ENCODE measurements at regions not wholly inside any gene's neighbourhood (a gene's known extent, or its start where the extent isn't known, plus 50 kb on each side); places are given as distances from the start of the nearest gene placed in this dataset.

DNA sequence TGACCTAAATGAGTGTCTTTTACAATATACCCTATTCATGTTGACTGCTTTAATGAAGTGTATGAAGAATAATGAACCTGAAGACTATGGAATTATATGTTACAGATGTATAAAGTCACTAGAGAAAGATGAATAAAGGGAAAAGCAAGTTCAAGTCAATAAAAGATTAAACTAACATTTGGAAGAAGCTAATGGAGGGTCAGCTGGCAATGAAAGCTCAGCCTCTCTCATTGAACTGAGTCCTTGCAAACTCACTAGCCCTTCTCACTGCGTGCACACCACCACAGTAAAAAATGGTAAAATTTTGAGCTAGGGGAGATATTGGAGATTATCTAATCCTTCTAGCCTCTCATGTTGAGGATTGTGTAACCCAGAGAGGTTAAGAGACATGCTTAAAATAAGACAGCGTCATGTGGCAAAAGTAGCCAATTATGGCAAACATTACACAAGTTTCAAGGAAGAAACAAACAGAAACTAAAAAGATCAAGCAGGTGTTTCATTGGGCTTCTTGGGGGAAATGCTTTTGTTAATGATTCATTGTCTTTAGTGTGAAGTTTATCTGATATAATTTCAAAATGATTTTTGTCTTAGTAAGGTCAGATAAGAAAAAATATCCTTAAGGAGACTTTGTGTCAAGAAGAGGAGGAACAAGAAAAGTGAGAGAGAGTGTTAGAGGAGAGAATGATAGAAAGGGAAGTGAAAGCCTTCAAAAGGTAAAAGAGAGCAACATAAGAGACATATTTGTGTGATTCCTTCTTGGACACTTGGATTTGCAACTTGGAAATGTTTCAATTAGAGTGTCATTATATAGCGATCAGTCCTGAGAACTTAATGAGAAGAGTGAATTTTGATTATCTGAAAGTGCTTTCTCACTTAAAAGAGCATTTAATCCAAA, 893.7 kb upstream of the FAM98A start:
- DNase-seq: no peak

DNA sequence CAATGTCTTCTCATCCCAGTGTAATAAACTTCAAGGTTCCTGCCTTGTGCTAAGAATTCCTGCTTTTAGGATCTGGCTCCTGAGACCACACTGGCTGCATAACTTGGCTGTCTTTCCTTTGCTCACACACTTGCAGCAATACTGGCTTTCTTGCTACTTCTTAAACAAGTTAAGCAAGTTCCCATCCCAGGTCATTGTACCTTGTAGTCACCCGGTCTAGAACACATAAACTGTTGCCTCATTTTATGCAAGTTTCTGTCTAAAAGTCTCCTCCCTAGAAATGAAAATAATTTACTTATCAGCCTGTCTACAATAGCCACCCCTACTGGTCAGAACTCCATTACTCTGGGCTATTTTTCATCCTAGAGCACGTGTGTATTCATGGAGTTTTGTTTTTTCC, 887.9 kb upstream of the FAM98A start:
- DNase-seq: no peak

DNA sequence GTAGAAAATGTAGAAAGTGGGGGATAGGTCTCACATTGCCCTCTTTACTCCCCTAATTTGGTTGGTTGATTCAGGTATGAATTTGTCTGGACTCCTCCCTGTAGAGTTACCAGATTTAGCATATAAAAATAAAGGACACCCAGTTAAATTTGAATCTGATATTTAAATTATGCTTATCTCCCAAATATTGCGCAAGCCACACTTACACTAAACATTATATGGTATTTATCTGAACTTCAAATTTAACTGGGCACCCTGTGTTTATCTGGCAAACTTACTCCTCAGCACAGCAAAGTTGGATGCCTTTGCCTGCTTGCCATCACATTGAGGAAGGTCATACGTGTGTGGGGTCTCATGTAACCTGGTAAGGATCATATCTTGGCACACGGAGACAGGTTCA, 882.4 kb upstream of the FAM98A start:
- DNase-seq: no peak

DNA sequence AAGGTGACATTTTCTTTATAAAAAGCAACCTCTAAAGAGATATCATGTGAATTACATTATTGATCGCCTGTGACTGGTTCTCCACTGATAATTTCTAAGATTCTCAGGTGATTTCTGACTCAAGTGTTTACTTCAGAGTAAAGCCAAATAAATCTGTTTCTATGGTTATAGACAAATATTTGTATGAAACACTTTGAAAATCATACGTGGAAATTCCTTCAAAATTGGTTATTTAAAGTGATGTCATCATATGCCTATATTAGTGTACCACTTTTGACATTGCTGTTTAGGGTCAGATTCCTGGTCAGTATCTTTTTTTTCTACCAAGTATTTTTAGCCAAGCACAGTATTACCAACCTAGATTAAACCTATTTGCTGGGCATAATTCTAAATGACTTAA, 881.3 kb upstream of the FAM98A start:
- no peak for DNase-seq

DNA sequence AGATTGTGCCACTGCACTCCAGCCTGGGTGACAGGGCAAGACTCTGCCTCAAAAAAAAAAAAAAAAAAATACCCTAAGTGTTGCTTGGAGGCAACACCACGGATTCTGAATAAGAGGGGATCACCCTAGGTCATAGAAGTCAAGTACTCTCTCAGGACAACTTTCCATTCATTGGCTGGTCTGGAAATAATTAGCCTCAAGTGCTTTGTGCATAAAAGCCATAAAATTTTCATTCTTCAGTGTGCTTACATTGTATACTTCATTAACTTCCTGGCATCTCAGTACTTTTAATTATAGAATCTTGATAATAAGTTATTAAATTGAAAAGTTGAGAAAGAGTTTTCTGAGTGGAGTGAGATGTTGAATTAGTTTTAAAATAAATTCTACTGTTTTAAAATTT, 876.1 kb upstream of the FAM98A start:
- no peak for DNase-seq

DNA sequence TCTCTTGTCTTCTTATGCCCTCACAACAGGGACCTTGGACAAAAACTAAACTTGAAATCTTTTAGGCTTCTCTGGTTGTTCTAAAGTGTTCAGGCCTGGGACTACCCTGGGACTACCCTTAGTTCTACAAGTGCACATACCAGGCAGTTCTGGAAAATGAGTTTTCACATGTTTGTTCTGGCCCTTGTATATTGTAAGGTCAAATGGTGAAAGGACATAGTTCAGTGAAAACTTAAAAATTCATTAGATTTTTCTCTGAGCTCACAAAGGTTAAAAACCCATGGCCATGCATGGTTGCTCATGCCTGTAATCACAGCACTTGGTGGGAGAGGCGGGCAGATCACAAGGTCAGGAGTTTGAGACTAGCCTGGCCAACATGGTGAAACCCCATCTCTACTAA, 875.5 kb upstream of the FAM98A start:
- DNase-seq: no peak

DNA sequence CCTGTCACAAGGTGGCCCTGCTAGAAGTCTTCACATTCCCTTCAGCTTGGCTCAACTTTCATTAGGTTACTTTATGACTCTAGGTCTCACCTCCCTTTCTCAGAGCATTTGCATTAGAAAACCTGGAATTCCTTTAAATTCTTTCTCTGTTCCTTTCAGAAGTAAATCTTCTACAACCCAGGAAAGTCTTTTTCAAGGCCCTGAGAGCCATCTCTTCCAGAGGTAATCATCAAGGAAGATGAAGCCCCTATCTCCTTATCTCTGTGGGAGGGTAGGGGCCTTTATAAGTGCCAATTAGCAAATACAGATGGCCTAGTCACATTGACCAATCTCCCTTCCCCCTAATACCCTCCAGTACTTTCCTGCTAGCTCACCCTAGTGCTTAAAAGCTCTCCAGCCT, 848.0 kb upstream of the FAM98A start:
- DNase-seq: no peak

DNA sequence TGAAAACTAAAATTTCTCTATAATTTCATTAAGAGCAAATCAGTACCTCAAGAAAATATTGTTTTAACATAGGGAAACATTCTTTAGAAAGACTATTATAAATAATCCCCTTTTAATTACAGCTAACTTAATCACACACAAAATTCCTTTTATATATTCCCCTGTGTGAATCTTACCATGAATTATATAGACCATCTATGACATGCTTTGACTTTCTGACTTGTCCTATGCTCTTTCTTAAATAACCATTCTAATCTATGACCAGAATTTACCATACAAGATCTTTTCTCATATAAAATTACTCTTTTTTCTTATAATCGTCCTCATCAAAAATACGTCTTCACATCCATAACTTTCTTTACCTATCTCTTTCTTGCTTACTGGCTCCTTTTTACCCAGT, 824.2 kb upstream of the FAM98A start:
- DNase-seq: no peak

DNA sequence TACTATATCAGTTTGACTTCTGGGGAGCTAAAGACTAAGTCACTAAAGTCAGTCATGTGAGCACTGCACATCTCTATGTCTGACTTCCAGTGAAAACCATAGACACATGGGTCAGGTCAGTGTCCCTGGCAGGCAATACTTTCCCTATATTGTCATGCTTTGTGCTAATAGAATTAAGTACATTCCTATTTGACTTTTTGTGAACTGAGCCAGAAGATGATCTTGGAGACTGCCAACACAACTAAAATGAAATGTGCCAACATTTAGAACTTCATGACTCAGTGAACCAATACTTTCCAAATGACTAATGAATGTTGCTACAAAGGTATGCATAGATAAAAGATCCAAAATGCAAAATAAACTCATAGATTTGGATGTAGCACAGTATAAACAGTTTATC, 820.8 kb upstream of the FAM98A start:
- no peak for DNase-seq

DNA sequence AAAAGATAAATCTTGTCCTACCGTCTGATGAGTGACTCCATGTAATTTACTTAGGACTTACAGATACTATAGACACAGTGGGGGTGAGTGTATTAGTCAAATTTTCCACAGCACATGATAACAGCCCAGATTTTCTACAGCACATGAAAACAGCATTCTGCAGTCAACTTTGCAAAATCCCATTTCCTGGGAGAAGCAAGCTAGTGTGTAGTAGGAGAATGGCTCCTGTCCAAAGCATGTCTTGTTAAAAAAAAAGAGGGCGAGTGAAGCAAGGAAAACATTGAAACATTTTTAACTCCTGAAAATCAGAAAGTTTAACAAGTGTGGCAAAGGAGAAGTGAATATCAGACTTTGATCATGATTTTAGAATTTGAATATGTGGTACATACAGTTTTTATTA, 817.8 kb upstream of the FAM98A start:
- no peak for DNase-seq

DNA sequence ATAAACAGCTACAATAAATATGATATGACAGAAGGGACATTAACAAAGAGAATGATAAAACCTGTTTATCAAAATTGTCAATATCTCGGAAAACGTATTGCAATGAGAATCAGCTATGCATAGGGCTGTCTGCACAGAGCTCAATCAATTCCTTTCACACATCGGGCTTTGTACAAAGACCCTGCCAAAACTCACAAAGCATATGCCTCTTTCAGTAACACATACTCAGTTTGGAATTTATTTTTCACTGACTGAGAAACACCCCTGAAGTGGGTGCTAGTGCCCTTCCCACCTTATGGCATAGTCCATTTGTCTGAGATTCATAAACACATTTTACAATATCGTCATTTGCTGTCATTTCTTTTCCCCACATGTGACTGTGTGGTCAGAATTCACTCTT, 815.8 kb upstream of the FAM98A start:
- DNase-seq: no peak

DNA sequence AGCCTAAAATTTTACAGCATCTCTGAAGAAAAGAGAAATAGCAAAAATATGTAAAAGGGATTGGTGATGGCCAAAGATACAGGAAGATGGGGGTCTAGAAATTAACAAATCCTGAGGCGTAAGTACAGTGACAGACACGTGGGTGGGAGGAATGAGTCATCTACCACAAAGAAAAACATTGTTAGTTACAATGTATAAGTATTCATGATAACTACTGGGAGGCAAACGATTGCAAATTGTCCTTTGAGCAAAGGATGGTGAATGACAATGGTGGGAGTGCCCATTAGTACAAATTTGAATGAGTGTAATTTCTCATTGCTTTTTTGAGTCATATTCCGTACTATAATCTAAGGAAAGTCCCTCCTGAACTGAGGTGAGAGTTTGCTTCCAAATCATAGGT, 809.0 kb upstream of the FAM98A start:
- no peak for DNase-seq

DNA sequence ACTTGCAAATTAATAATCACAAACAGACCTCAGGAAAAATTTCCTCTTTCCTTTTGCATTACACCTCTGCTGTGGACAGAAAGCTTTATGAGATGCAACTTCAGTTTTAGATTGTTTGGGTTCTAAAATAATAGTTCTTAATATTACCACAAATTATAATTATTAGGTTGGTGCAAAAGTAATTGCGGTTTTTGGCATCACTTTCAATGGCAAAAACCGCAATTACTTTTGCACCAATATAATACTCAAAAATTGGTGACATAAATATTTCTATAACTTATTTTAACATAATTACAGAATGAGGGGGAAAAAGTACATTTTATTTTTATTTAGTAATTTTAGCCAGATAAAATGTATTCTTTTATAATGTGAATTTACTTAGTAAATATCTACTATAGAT, 804.4 kb upstream of the FAM98A start:
- no peak for DNase-seq

DNA sequence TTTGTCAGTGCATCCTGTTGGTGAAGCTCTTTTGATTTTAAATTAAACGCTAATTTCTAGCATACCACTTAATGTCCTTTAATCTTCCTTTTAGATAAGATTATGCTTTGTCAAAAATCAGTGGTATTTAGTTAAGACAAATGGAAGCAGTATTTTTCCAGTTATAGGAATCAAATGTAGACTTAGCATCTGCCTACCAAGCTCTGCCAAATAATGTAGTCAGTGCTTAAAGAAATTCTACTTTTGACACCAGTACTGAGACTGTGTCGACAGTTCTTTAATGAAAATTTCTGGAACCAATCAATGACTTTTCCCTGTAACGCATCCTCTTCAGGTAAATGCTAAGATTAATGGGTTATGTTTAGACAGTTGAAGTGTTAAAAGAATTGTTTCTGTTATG, 803.3 kb upstream of the FAM98A start:
- no peak for DNase-seq

DNA sequence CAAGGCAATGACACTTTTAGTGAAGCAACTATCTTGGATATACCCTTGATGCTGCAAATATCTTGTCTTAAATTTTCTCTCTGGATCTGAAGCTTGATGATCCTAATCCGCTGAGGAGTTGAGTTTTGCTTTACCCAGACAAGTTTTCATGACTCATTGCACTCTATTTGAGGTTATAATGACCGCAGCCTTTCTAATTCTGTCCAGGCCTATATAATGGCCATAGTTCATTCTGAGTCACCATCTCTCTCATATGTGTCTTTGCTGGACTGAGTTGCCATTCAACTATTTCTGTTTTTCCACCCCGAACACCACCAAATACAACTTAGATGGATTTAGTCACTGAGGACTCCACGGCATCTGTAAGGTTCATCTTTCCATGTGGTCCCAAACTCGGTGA, 802.1 kb upstream of the FAM98A start:
- DNase-seq: no peak

DNA sequence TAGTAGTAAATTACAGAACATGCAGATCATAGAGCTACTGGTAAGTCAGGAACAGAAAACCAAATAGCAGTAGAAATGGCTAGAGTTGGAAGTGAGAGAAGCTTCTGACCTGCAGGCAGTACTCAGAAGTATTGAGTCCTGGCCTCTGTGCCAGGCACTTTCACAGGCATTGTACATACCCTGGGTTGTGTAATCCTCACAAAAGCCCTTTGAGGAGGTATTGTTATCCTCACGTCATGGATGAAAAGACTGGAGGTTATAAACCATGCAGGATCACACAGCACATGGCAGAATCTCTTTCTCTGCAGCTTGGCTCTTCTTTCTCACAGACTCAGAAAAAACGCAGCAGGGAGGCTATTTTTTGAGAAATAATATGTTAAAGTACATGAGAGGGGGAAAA, 789.3 kb upstream of the FAM98A start:
- no peak for DNase-seq

DNA sequence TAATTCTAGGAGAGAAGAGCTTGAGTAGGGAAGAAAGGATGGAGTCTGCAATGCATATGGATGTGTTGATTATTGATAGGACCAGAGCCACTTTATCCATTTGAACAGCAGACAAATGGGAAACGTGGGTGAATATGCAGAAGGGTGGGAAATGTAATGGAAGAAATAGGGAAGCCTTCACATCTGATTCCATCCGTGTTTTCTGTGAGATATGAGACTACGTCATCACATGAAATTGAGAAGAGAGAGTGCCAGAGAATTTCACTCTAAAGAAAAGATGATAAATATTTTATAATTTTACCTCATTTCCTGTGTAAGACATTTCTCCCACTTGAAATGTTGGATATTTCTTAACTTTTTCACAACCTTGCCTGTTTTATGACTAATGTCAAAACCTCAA, 788.4 kb upstream of the FAM98A start:
- DNase-seq: no peak

DNA sequence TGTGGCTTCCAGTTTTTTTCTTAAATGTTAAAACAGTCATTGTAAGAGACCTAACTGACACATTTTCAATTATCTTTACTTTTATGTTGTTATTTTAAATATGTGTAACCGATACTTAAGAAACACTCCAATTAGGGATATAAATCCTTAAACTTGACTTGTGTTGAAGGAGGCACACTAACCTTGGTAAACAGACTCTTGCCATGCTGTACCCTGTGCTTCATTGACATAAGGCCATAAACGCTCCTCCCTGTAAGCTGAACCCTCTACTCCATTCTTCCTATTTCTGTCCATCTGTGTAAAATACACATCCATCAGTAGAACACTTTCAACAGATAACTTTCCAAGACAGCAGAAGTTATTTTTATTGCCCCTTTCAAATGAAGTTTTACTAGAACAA, 780.5 kb upstream of the FAM98A start:
- DNase-seq: no peak

DNA sequence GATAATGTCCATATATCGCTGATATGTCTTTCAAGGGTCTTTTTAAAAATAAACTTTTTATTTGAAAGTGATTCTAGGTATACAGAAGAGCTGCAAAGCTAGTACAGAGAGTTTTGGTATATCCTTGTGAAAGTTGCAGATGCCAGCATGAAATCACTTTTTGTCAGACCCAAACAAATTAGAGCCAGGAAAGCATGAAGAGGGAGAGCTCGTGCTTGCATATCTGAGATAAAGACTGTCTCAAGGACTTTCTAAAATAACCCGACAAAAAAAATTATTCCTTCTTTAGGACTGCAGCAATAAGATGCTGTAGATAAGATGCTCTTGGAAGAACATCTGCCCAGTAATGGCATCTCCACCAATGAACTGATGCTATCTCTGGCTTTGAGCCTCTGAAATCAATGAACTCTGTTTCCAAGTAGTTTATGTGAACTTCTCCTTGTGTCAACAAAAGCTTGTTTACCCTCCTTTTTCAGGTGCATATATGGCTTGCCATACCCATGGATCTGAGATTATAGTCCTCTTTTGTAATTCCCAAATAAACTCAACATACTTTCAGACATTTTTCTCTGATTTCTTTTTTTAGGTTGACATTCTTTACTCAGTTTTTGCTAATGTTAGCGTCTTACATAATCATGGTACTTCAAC, 774.6 kb upstream of the FAM98A start:
- DNase-seq: no peak

DNA sequence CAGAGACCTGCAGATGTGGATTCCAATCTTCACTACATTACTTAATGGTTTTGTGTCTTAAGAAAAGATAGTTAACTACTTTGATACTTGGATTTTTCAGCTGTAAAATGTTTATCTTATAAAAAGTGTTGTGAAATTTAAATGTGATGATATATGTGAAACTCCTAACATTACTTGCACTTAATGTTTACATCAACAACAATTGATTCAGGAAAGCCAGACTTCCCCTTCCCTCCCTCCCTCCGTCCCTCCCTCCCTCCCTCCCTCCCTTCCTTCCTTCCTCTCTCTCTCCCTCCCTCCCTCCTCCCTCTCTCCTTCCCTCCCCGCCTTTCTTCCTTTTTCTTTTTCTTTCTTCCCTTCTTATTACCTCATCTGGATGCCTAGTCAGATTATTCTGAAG, 773.9 kb upstream of the FAM98A start:
- no peak for DNase-seq

DNA sequence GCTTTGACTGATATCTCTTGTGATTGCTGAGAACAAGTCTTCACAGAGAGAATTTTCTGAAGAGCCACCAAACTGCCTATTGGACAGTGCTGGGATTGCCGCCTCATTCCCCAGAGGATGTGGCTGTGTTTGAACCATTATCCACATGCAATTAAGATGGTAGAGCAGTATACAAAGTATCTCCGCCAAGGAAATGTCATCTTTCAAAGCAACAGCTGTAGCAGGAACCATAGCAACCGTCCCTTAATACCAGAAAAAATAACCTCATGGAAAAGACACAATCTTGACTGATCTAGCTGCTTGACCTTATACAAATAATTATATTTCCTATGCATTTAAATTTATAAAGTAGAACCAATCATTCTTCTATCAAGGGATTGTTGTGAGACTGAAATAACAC, 772.6 kb upstream of the FAM98A start:
- DNase-seq: no peak

DNA sequence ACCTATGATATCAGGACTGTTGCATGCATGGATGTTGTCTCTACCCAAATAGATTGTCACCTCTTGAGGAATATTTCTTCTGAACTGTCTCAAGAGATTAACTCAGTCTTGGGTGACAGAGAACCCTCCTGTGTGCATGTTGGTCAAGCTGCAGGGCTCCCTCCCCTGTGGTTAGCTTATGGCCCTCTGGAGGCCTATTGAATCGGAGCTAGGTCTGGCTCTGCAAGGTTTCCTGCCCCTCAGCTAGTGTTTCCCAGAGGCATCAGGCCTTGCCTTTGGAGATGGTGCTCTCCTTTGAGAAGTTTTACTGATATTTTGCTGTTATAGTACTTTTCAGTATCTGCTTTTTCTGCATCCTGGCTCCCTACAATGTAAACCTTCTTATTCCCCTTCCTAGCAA, 769.2 kb upstream of the FAM98A start:
- DNase-seq: no peak

DNA sequence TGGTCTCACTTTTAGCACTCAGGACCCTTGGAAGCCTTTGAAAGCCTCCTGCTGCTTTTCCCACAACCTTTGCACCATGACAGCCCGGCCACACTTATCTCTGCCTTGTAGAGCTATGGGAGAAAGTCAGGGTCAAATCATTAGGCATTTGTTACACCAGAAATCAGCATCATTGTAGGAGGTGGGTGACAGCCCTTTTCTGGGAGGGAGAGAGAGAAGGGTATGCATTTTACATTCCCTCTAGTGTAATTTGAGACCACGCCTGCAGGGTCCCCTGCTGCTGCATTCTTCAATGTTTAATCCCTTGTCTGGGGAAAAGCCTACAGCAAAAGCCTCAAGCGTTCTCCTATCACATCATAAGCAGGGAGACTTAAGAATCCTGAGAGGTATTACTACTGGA, 766.8 kb upstream of the FAM98A start:
- no peak for DNase-seq

DNA sequence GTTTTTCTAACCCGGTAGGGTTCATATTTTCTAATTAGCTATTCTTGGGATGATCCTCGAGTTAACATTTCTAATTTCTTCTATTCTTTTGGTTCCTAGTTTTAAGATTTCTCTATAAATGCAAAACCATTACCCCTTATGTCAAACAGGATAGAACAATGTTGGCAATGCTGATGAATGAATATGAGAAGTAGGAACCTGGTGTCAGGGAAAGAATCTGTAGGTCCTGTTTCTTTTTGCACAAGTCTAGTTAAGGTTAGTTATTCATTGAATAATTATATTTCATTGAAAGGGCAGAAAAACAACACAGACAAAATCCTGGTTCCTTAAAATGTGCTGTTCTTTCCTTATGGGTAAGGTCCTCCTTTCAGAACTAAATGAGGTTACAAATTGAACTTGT, 766.4 kb upstream of the FAM98A start:
- DNase-seq: no peak

Measured in cerebellar nuclear complex (tissue), 1 donor.